ENCODE measurements at regions not wholly inside any gene's neighbourhood (a gene's known extent, or its start where the extent isn't known, plus 50 kb on each side); places are given as distances from the start of the nearest gene placed in this dataset.

DNA sequence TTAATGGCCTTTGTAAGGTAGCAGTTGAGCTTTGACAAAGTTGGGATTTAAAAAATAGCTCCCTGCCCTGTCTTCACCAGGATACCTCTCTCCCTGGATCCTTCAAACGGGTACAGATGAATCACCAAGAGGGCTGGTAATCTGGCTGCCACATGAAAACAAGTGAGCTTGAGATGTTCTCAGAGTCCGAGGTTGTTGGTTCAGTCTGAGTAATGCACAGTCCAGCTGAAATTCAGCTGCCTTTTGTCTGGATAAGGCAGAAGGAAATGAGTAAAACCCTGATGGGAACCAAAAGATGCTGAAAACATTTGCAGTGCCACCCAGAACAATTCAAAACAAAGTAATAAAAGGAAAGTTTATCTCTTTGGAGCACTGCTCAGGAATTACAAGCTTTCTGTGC is 86.8 kb downstream of the GJA1 start:
- no peaks in the 10 kb centered on the region for H3K27me3 Mint-ChIP-seq (ENCODE audit: unreplicated experiment)
- DNase-seq (ENCODE audit: low spot score), result no peak
- H3K27ac Mint-ChIP-seq (ENCODE audit: unreplicated experiment), result no peak overlapping the region
- H3K4me1 Mint-ChIP-seq (ENCODE audit: unreplicated experiment), result peaks cover 26% of the 10 kb centered on the region
- no peak overlapping the region for H3K4me3 Mint-ChIP-seq (ENCODE audit: unreplicated experiment)
- no peaks in the 10 kb centered on the region for H3K9me3 Mint-ChIP-seq (ENCODE audit: unreplicated experiment)
- TF ChIP-seq, protein P1, sequence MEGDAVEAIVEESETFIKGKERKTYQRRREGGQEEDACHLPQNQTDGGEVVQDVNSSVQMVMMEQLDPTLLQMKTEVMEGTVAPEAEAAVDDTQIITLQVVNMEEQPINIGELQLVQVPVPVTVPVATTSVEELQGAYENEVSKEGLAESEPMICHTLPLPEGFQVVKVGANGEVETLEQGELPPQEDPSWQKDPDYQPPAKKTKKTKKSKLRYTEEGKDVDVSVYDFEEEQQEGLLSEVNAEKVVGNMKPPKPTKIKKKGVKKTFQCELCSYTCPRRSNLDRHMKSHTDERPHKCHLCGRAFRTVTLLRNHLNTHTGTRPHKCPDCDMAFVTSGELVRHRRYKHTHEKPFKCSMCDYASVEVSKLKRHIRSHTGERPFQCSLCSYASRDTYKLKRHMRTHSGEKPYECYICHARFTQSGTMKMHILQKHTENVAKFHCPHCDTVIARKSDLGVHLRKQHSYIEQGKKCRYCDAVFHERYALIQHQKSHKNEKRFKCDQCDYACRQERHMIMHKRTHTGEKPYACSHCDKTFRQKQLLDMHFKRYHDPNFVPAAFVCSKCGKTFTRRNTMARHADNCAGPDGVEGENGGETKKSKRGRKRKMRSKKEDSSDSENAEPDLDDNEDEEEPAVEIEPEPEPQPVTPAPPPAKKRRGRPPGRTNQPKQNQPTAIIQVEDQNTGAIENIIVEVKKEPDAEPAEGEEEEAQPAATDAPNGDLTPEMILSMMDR (IDR thresholded peaks at IDR 0.05; ENCODE audit: unreplicated experiment), result no peak
- no peaks in the 10 kb centered on the region for H3K36me3 Mint-ChIP-seq (ENCODE audit: low read depth, unreplicated experiment)

DNA sequence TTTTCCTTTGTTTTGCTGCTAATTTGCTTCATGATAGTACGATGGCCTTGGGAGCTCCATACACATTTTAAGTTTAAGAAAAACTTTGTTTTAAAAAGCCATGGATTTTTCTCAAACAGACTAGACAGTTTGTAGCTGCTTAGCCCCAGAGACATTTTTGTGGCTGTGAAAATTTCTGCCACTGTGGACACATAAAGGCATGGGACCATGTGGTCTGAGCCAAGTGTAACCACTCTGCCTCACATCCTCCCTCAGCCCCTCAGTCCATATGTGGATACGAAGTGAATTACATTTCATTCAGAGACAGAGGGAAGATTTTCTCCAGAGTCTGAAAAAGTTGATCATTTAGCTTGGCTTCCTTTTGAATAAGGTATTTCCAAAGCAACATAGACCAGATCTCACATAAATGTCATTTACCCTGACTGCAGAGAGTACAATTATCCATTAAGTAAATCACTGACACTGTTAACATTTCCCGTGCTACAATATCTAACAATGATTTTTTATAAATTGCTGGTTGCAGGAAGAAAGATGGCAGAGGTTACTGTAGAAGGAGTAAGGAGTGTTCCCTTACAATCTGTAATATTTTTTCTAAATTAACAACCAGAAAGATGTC is 87.4 kb downstream of the GJA1 start:
- Mint-ChIP-seq H3K27ac (ENCODE audit: unreplicated experiment) (no peak overlapping the region), H3K4me1 (ENCODE audit: unreplicated experiment) (peaks cover 26% of the 10 kb centered on the region), H3K4me3 (ENCODE audit: unreplicated experiment) (no peak overlapping the region), H3K9me3 (ENCODE audit: unreplicated experiment) (no peaks in the 10 kb centered on the region), H3K27me3 (ENCODE audit: unreplicated experiment) (no peaks in the 10 kb centered on the region), H3K36me3 (ENCODE audit: low read depth, unreplicated experiment) (no peaks in the 10 kb centered on the region)
- no peak for DNase-seq (ENCODE audit: low spot score)
- TF ChIP-seq, protein P1 (IDR thresholded peaks at IDR 0.05; ENCODE audit: unreplicated experiment), result no peak

- Mint-ChIP-seq H3K4me1 (ENCODE audit: unreplicated experiment) (peaks cover 26% of the 10 kb centered on the region), H3K27ac (ENCODE audit: unreplicated experiment) (no peak overlapping the region), H3K9me3 (ENCODE audit: unreplicated experiment) (no peaks in the 10 kb centered on the region), H3K27me3 (ENCODE audit: unreplicated experiment) (no peaks in the 10 kb centered on the region), H3K4me3 (ENCODE audit: unreplicated experiment) (no peak overlapping the region), H3K36me3 (ENCODE audit: low read depth, unreplicated experiment) (no peaks in the 10 kb centered on the region)
- TF ChIP-seq, protein P1 (IDR thresholded peaks at IDR 0.05; ENCODE audit: unreplicated experiment), result no peak
- no peak for DNase-seq (ENCODE audit: low spot score)
Observed at GRCh38 chr6:121523628-121524027, 88.2 kb downstream of the GJA1 start.

- Mint-ChIP-seq H3K9me3 (ENCODE audit: unreplicated experiment) (no peaks in the 10 kb centered on the region), H3K4me1 (ENCODE audit: unreplicated experiment) (peaks cover 15% of the 10 kb centered on the region), H3K27ac (ENCODE audit: unreplicated experiment) (no peak overlapping the region), H3K4me3 (ENCODE audit: unreplicated experiment) (no peak overlapping the region), H3K27me3 (ENCODE audit: unreplicated experiment) (no peaks in the 10 kb centered on the region), H3K36me3 (ENCODE audit: low read depth, unreplicated experiment) (no peaks in the 10 kb centered on the region)
- TF ChIP-seq, protein P1 (IDR thresholded peaks at IDR 0.05; ENCODE audit: unreplicated experiment), result no peak
- no peak for DNase-seq (ENCODE audit: low spot score)
Observed at GRCh38 chr6:121526282-121526681, 90.8 kb downstream of the GJA1 start.

DNA sequence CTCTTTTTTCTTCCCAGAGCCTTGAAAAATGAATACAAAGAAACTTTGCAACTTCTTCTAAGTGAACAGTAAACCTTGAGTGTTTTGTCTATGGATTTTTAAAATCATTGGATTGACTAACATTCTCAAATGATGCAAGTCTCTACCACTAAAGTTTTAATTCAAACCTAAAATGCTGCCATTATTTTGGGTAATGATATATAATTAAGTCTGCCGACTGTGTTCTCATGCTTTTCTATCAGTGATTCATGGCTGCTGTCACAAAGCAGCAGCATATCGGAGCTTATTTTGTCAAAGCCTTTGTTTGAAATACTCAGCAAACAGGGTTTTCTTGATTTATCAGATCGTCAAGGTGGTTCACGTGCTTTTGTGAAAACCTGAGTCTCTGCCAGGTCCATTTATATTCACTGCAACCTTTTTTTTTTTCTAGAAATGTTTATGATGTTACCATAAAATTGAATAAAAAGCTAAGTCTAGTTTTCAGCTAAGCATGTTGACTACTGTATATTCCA is 96.3 kb downstream of the GJA1 start:
- H3K4me3 Mint-ChIP-seq (ENCODE audit: unreplicated experiment), result no peak overlapping the region
- H3K36me3 Mint-ChIP-seq (ENCODE audit: low read depth, unreplicated experiment), result no peaks in the 10 kb centered on the region
- no peaks in the 10 kb centered on the region for H3K27me3 Mint-ChIP-seq (ENCODE audit: unreplicated experiment)
- no peak overlapping the region for H3K27ac Mint-ChIP-seq (ENCODE audit: unreplicated experiment)
- TF ChIP-seq, protein P1 (IDR thresholded peaks at IDR 0.05; ENCODE audit: unreplicated experiment), result no peak
- no peaks in the 10 kb centered on the region for H3K4me1 Mint-ChIP-seq (ENCODE audit: unreplicated experiment)
- H3K9me3 Mint-ChIP-seq (ENCODE audit: unreplicated experiment), result no peaks in the 10 kb centered on the region
- DNase-seq (ENCODE audit: low spot score), result no peak
